OCI-LY1 (cell line): ENCODE measurements at regions not wholly inside any gene's neighbourhood (a gene's known extent, or its start where the extent isn't known, plus 50 kb on each side); places are given as distances from the start of the nearest gene placed in this dataset.

Source experiments
- H2AFZ ChIP-seq: fragments of 200-600 bp; sonication (generic), shearing (Covaris generic); 2 replicates; pipeline ENCODE4 v1.6.0; 2014; ENCODE audit warnings: antibody characterized with exemption, mild to moderate bottlenecking, low read length
- H3F3A ChIP-seq: fragments of 200-600 bp; sonication (generic), shearing (Covaris generic); 2 replicates; pipeline ENCODE4 v1.6.0; 2014; ENCODE audit warnings: mild to moderate bottlenecking, antibody characterized with exemption, low read length, moderate library complexity; ENCODE audit not compliant: insufficient read depth
- H3K27ac ChIP-seq: fragments of 200-600 bp; sonication (generic); 2 replicates; pipeline ENCODE4 v1.5.1; 2014; ENCODE audit warnings: low read length, mixed run types, mild to moderate bottlenecking, low read depth; ENCODE audit not compliant: poor library complexity, severe bottlenecking
- H3K27me3 ChIP-seq: fragments of 200-600 bp; sonication (generic); 2 replicates; pipeline ENCODE4 v1.6.0; 2014; ENCODE audit warnings: antibody characterized with exemption, mild to moderate bottlenecking, low read length, moderate library complexity; ENCODE audit not compliant: insufficient read depth
- H3K36me3 ChIP-seq: fragments of 200-600 bp; sonication (generic); 2 replicates; pipeline ENCODE4 v1.6.1; 2014; ENCODE audit warnings: mild to moderate bottlenecking, antibody characterized with exemption, low read length, moderate library complexity, mixed read lengths; ENCODE audit not compliant: insufficient read depth
- H3K4me1 ChIP-seq: fragments of 200-600 bp; sonication (generic); 2 replicates; pipeline ENCODE4 v1.5.1; 2014; ENCODE audit warnings: mild to moderate bottlenecking, low read length, moderate library complexity; ENCODE audit not compliant: insufficient read depth, severe bottlenecking
- H3K4me2 ChIP-seq: fragments of 200-600 bp; sonication (generic), shearing (Covaris generic); 2 replicates; pipeline ENCODE4 v1.6.1; 2014; ENCODE audit warnings: low read length
- H3K4me3 ChIP-seq: fragments of 200-600 bp; sonication (generic); 2 replicates; pipeline ENCODE4 v1.5.1; 2014; ENCODE audit warnings: low read length, low read depth, mild to moderate bottlenecking, mixed read lengths; ENCODE audit not compliant: poor library complexity, severe bottlenecking
- H3K79me2 ChIP-seq: fragments of 200-600 bp; shearing (Covaris generic); 2 replicates; pipeline ENCODE4 v1.6.1; 2016; ENCODE audit warnings: mixed run types, low read length, mixed read lengths; ENCODE audit not compliant: insufficient read depth
- H3K9ac ChIP-seq: fragments of 200-600 bp; sonication (generic), shearing (Covaris generic); 2 replicates; pipeline ENCODE4 v1.6.1; 2014; ENCODE audit warnings: mild to moderate bottlenecking, low read length, mixed read lengths
- H3K9me2 ChIP-seq: fragments of 200-600 bp; sonication (generic), shearing (Covaris generic); 2 replicates; pipeline ENCODE4 v1.6.1; 2014; ENCODE audit warnings: low read depth, mild to moderate bottlenecking, low read length, mixed read lengths
- H3K9me3 ChIP-seq: fragments of 200-600 bp; shearing (Covaris generic); 2 replicates; pipeline ENCODE4 v1.6.1; 2014; ENCODE audit warnings: low read length, mixed read lengths
- H4K20me1 ChIP-seq: fragments of 200-600 bp; sonication (generic), shearing (Covaris generic); 2 replicates; pipeline ENCODE4 v1.6.0; 2016; ENCODE audit warnings: mild to moderate bottlenecking, low read length; ENCODE audit not compliant: insufficient read depth
- CTCF ChIP-seq: fragments of 200-600 bp; sonication (generic), shearing (Covaris generic); IDR thresholded peaks from 2 replicates; pipeline ENCODE4 v1.5.1; 2017; ENCODE audit warnings: mild to moderate bottlenecking, antibody characterized with exemption, low read length, moderate library complexity, mixed read lengths
- EZH2 ChIP-seq: fragments of 200-600 bp; sonication (generic), shearing (Covaris generic); IDR thresholded peaks from 2 replicates; pipeline ENCODE4 v1.8.0; 2017; ENCODE audit warnings: borderline replicate concordance, mixed run types, mild to moderate bottlenecking, antibody characterized with exemption, low read length, moderate library complexity, mixed read lengths

- no peaks in the 10 kb centered on the region for H3K27me3 ChIP-seq
- no peaks in the 10 kb centered on the region for H3K36me3 ChIP-seq
- TF ChIP-seq EZH2 (no peak), CTCF (no peak)
- no peak overlapping the region for H3K4me2 ChIP-seq
- no peak overlapping the region for H3K27ac ChIP-seq
- no peak overlapping the region for H3K4me3 ChIP-seq
- no peaks in the 10 kb centered on the region for H3K79me2 ChIP-seq
- no peaks in the 10 kb centered on the region for H3K9me3 ChIP-seq
- no peaks in the 10 kb centered on the region for H4K20me1 ChIP-seq
- H3K9ac ChIP-seq = no peak overlapping the region
- no peaks in the 10 kb centered on the region for H3K4me1 ChIP-seq
- no peaks in the 10 kb centered on the region for H3K9me2 ChIP-seq
- H3F3A ChIP-seq = no peaks in the 10 kb centered on the region
- no peak overlapping the region; the same call in 1 of the 2 replicates for H2AFZ ChIP-seq
Observed at GRCh38 chr6:91631227-91631626, 1044.4 kb upstream of the MAP3K7 start.

- Histone ChIP-seq H3K27me3 (no peaks in the 10 kb centered on the region), H4K20me1 (no peaks in the 10 kb centered on the region), H3K9me2 (no peaks in the 10 kb centered on the region), H3K36me3 (no peaks in the 10 kb centered on the region), H3K79me2 (no peaks in the 10 kb centered on the region), H3K4me1 (no peaks in the 10 kb centered on the region), H3F3A (no peaks in the 10 kb centered on the region), H3K9ac (no peak overlapping the region), H3K4me2 (no peak overlapping the region), H3K9me3 (no peaks in the 10 kb centered on the region), H3K4me3 (no peak overlapping the region), H3K27ac (no peak overlapping the region), H2AFZ (no peak overlapping the region)
- no peak for TF ChIP-seq EZH2
- TF ChIP-seq CTCF = no peak
Observed at GRCh38 chr6:91626911-91627310, 1040.0 kb upstream of the MAP3K7 start.

- Histone ChIP-seq H4K20me1 (no peaks in the 10 kb centered on the region), H3F3A (no peaks in the 10 kb centered on the region), H3K36me3 (no peaks in the 10 kb centered on the region), H3K9me2 (no peaks in the 10 kb centered on the region), H3K79me2 (no peaks in the 10 kb centered on the region), H3K4me3 (no peak overlapping the region), H3K4me1 (no peaks in the 10 kb centered on the region), H2AFZ (no peak overlapping the region), H3K9me3 (no peaks in the 10 kb centered on the region), H3K27ac (no peak overlapping the region), H3K27me3 (no peaks in the 10 kb centered on the region), H3K9ac (no peak overlapping the region), H3K4me2 (no peak overlapping the region)
- TF ChIP-seq EZH2 (no peak), CTCF (no peak)
Observed at GRCh38 chr6:91613481-91613880, 1026.6 kb upstream of the MAP3K7 start.
